H1 (cell line): ENCODE measurements at regions not wholly inside any gene's neighbourhood (a gene's known extent, or its start where the extent isn't known, plus 50 kb on each side); places are given as distances from the start of the nearest gene placed in this dataset.

Experiments
- CTBP2 ChIP-seq: IDR thresholded peaks from 2 replicates; pipeline ENCODE4 v1.7.0; 2011; ENCODE audit warnings: borderline replicate concordance, mild to moderate bottlenecking, moderate library complexity, mixed read lengths, low read length; ENCODE audit not compliant: insufficient read depth, insufficient read length
- GABPA ChIP-seq: IDR thresholded peaks from 2 replicates; pipeline ENCODE4 v1.6.1; 2011; ENCODE audit warnings: mild to moderate bottlenecking, low read length, moderate library complexity, borderline replicate concordance; ENCODE audit not compliant: insufficient read depth

DNA sequence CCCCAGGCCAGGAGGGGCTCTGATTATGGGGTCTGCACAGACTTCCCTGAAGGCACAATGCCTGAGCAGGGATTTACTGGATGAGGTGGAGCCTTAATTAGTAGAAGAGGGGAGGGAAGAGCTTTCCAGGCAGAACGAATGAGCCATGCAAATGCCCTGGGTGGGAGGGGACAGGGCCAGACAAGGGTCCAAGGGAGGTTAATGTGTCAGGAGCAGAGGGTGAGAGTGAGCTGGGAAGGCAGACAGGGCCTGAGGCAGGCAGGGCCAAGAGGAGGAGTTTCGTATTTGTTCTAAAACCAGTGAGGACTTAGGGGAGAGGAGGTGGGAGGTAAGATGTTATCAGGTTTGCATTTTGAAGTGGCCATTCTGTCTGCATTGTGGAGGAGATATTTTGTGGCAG lies 65.3 kb downstream of the NPY start (continued):
- TF ChIP-seq GABPA (no peak), CTBP2 (no peak)
